Uterus (tissue), 2 donors: ENCODE measurements at regions not wholly inside any gene's neighbourhood (a gene's known extent, or its start where the extent isn't known, plus 50 kb on each side); places are given as distances from the start of the nearest gene placed in this dataset.

Source experiments
- POLR2A ChIP-seq, 2 donors: fragments of 450-650 bp; IDR thresholded peaks; one replicate each; pipeline ENCODE4 v1.6.1; 2016; ENCODE audit warnings: antibody characterized with exemption in 2 of 2, mild to moderate bottlenecking in 1 of 2, moderate library complexity in 1 of 2
- TF ChIP-seq, protein P1 (sequence below), 4 experiments: fragments of 200-600 bp in 2 of 4; fragments of 450-650 bp in 2 of 4; sonication (generic) in 2 of 4; IDR thresholded peaks; one replicate each; pipeline ENCODE4 v1.5.1; 2016 to 2019; ENCODE audit warnings: antibody characterized with exemption in 4 of 4, mild to moderate bottlenecking in 2 of 4, moderate library complexity in 1 of 4

DNA sequence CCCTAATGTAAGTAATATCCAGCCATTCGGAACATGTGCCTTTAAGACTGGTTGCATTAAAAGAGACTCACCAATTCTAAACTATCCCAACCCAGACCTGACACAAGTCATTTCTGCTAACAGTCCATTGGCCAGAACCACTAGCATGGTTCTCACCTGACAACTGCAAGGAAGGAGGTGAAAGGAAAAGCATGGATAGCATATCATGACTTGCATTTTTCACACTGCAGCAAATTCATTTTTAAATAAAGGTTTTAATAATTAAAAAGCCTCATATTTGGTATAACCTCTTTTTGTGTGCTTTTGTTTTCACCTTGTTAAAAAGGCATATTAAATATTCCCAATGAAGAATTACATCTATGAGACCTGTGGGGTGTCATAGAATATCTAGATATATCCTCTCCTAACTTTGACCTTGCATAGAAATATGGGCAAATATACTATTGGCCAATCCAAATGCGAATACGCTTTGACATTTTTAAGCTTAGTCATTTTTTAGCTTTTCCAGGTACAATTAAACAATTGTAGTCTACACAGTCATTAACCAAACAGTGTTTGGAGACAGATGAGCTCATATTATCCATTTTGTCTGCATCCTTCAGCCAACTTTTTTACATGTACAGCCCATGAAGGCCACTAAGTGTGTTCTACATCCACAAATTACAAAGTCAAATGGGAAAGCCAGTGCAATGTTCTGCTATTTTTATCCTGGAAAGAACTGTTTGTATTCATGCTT, 295.3 kb downstream of the PDGFC start:
- TF ChIP-seq, protein P1, sequence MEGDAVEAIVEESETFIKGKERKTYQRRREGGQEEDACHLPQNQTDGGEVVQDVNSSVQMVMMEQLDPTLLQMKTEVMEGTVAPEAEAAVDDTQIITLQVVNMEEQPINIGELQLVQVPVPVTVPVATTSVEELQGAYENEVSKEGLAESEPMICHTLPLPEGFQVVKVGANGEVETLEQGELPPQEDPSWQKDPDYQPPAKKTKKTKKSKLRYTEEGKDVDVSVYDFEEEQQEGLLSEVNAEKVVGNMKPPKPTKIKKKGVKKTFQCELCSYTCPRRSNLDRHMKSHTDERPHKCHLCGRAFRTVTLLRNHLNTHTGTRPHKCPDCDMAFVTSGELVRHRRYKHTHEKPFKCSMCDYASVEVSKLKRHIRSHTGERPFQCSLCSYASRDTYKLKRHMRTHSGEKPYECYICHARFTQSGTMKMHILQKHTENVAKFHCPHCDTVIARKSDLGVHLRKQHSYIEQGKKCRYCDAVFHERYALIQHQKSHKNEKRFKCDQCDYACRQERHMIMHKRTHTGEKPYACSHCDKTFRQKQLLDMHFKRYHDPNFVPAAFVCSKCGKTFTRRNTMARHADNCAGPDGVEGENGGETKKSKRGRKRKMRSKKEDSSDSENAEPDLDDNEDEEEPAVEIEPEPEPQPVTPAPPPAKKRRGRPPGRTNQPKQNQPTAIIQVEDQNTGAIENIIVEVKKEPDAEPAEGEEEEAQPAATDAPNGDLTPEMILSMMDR (IDR thresholded peaks at IDR 0.05) = no peak
- no peak for TF ChIP-seq POLR2A (IDR thresholded peaks at IDR 0.05)
